HL-60 (cell line): ENCODE measurements at regions not wholly inside any gene's neighbourhood (a gene's known extent, or its start where the extent isn't known, plus 50 kb on each side); places are given as distances from the start of the nearest gene placed in this dataset.
A peak's percentile ranks its signal among the peaks of the same experiment; 100 is the strongest.

ENCODE experiments used
- DNase-seq, 2 experiments: peaks; one replicate each; pipeline ENCODE4 v3.0.0-alpha.2; 2010 to 2020; ENCODE audit warnings: low read depth in 1 of 2, low spot score in 1 of 2
- H3K27ac ChIP-seq: fragments of 250-450 bp; sonication (Bioruptor Pico); replicated peaks from 2 replicates; pipeline ENCODE4 v1.5.1; 2020; ENCODE audit warnings: mild to moderate bottlenecking, moderate library complexity
- H3K27me3 ChIP-seq: fragments of 250-450 bp; sonication (Bioruptor Pico); 2 replicates; pipeline ENCODE4 v1.5.1; 2021; ENCODE audit warnings: mild to moderate bottlenecking, moderate library complexity; ENCODE audit not compliant: insufficient read depth, poor library complexity, severe bottlenecking
- H3K4me3 ChIP-seq: replicated peaks from 2 replicates; pipeline ENCODE4 v1.5.1; 2011; ENCODE audit warnings: mild to moderate bottlenecking, control low read depth, low read length; ENCODE audit not compliant: insufficient read depth
- GABPA ChIP-seq: IDR thresholded peaks from 2 replicates; pipeline ENCODE4 v1.6.1; 2012; ENCODE audit warnings: low read depth
- POLR2AphosphoS5 ChIP-seq: IDR thresholded peaks from 2 replicates; pipeline ENCODE4 v1.6.1; 2012; ENCODE audit warnings: low read depth
- SPI1 ChIP-seq: IDR thresholded peaks from 2 replicates; pipeline ENCODE4 v1.6.1; 2012; ENCODE audit warnings: low read depth, mild to moderate bottlenecking, borderline replicate concordance
- TF ChIP-seq, protein P1 (sequence below): IDR thresholded peaks from one replicate; pipeline ENCODE4 v1.5.1; 2011; ENCODE audit warnings: low read length, control low read depth, inconsistent platforms; ENCODE audit not compliant: insufficient read depth
- TF ChIP-seq, protein P2 (sequence below): IDR thresholded peaks from 2 replicates; pipeline ENCODE4 v1.6.1; 2012; ENCODE audit warnings: low read depth; ENCODE audit not compliant: insufficient replicate concordance

DNA sequence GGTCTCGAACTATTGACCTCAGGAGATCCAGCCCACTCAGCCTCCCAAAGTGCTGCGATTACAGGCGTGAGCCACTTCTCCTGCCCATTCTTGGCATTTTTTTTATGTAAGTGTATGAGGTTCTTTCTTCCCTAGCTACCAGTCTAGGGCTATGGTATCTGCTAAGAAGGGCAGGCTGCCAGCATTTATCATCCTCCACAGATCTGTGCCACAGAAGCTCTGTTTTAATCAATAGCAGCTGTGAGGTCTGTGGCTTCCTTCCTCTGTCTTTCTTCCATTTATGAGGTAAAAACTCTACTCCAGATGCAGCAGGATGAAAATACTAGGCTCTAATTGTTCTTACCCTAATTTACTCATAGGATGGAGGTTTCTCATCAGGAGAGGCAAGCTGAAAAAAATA lies 1382.4 kb upstream of the ADGRB3 start:
- TF ChIP-seq, protein P1, sequence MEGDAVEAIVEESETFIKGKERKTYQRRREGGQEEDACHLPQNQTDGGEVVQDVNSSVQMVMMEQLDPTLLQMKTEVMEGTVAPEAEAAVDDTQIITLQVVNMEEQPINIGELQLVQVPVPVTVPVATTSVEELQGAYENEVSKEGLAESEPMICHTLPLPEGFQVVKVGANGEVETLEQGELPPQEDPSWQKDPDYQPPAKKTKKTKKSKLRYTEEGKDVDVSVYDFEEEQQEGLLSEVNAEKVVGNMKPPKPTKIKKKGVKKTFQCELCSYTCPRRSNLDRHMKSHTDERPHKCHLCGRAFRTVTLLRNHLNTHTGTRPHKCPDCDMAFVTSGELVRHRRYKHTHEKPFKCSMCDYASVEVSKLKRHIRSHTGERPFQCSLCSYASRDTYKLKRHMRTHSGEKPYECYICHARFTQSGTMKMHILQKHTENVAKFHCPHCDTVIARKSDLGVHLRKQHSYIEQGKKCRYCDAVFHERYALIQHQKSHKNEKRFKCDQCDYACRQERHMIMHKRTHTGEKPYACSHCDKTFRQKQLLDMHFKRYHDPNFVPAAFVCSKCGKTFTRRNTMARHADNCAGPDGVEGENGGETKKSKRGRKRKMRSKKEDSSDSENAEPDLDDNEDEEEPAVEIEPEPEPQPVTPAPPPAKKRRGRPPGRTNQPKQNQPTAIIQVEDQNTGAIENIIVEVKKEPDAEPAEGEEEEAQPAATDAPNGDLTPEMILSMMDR = no peak
- TF ChIP-seq POLR2AphosphoS5 = no peak
- no peak for TF ChIP-seq SPI1
- no peak for TF ChIP-seq GABPA
- TF ChIP-seq, protein P2, sequence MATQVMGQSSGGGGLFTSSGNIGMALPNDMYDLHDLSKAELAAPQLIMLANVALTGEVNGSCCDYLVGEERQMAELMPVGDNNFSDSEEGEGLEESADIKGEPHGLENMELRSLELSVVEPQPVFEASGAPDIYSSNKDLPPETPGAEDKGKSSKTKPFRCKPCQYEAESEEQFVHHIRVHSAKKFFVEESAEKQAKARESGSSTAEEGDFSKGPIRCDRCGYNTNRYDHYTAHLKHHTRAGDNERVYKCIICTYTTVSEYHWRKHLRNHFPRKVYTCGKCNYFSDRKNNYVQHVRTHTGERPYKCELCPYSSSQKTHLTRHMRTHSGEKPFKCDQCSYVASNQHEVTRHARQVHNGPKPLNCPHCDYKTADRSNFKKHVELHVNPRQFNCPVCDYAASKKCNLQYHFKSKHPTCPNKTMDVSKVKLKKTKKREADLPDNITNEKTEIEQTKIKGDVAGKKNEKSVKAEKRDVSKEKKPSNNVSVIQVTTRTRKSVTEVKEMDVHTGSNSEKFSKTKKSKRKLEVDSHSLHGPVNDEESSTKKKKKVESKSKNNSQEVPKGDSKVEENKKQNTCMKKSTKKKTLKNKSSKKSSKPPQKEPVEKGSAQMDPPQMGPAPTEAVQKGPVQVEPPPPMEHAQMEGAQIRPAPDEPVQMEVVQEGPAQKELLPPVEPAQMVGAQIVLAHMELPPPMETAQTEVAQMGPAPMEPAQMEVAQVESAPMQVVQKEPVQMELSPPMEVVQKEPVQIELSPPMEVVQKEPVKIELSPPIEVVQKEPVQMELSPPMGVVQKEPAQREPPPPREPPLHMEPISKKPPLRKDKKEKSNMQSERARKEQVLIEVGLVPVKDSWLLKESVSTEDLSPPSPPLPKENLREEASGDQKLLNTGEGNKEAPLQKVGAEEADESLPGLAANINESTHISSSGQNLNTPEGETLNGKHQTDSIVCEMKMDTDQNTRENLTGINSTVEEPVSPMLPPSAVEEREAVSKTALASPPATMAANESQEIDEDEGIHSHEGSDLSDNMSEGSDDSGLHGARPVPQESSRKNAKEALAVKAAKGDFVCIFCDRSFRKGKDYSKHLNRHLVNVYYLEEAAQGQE = no peak
- Histone ChIP-seq H3K27ac (no peak overlapping the region), H3K27me3 (no peaks in the 10 kb centered on the region), H3K4me3 (no peak overlapping the region)
- DNase-seq = no peak

- TF ChIP-seq GABPA = no peak
- 0 out of 2 replicates have a peak, but pooled peaks have one; percentile 14 for TF ChIP-seq POLR2AphosphoS5
- TF ChIP-seq, protein P1 = no peak
- no peak for TF ChIP-seq SPI1
- peak in 1 of 2 experiments; percentile 80 for DNase-seq
- no peak overlapping the region for H3K4me3 ChIP-seq
Observed at GRCh38 chr6:67248077-67248476, 1387.0 kb upstream of the ADGRB3 start.

GRCh38 chr6:67244037-67244436 lies 1391.0 kb upstream of the ADGRB3 start:
- DNase-seq = no peak
- H3K4me3 ChIP-seq = no peak overlapping the region
- H3K27ac ChIP-seq = no peak overlapping the region
- no peaks in the 10 kb centered on the region for H3K27me3 ChIP-seq
- TF ChIP-seq, protein P1 = no peak
- TF ChIP-seq GABPA (no peak), SPI1 (no peak), POLR2AphosphoS5 (no peak)
- TF ChIP-seq, protein P2 = no peak

More at GRCh38 chr6:67248077-67248476, 1387.0 kb upstream of the ADGRB3 start:
- H3K27me3 ChIP-seq = no peaks in the 10 kb centered on the region
- no peak overlapping the region for H3K27ac ChIP-seq

GRCh38 chr6:67237277-67237676 lies 1397.8 kb upstream of the ADGRB3 start:
- Histone ChIP-seq H3K27me3 (no peaks in the 10 kb centered on the region), H3K27ac (no peak overlapping the region), H3K4me3 (no peak overlapping the region)
- no peak for DNase-seq
- TF ChIP-seq SPI1 (no peak), GABPA (no peak), POLR2AphosphoS5 (no peak)
- TF ChIP-seq, protein P1 = no peak
- TF ChIP-seq, protein P2 = no peak
